ENCODE measurements at regions not wholly inside any gene's neighbourhood (a gene's known extent, or its start where the extent isn't known, plus 50 kb on each side); places are given as distances from the start of the nearest gene placed in this dataset.
"Not testable (repeated sequence)": the region's sequence is repeated elsewhere in the genome, so short reads cannot be mapped to it uniquely, and the experiment has no call there.

DNA sequence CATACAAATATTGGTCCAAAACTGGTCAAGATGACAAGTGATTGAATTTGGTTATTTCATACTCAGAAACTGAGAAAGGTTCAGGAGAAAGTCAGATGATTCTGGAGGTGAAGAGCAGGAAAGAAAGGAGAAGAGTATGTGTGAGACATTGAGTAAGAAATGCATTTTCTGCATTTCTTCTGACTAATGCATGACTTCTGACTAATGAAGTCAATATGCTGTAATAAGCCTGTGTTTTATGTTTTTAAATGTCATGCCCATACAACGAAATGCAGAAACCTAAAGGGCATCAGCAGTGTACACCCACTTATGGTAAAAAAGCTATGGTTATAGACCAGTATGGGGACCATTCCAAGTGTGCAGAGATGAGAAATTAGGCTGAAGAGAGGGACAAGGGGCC is 1227.8 kb upstream of the SORCS1 start:
- DNase-seq = no peak

DNA sequence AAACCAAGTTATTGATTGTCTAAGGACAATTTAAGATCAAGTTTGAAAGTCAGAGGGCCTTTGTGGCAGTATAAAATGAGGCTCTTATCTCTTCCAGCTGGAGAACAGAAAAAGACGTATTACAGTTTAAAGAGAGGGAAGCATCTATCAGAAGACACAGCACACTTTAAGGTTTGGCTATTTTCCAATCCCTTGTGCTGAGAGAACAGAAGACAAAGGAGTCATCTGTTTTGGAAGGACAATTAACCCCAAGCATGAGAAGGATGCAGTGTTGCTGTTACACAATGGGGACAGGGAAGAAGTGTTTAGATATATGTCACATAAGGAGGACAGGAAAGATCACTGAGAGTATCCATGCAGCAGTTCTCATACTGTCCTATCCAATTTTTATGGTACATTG is 1224.2 kb upstream of the SORCS1 start:
- DNase-seq = no peak

DNA sequence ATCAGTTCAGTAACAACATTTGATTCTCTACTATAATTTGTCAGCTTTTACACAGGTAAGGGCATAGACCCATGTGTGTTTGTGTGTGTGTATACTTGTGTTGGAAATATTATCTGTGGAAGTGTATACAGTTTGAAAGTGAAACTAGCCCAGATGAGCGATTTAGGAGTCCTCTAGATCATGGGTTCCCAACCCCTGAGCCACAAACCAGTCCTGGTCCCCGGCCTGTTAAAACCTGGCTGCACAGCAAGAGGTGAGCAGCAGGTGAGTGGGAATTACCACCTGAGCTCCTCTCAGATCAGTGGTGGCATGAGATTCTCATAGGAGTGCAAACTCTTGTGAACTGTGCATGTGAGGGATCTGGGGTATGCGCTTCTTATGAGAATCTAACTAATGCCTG is 1221.5 kb upstream of the SORCS1 start:
- no peak for DNase-seq

DNA sequence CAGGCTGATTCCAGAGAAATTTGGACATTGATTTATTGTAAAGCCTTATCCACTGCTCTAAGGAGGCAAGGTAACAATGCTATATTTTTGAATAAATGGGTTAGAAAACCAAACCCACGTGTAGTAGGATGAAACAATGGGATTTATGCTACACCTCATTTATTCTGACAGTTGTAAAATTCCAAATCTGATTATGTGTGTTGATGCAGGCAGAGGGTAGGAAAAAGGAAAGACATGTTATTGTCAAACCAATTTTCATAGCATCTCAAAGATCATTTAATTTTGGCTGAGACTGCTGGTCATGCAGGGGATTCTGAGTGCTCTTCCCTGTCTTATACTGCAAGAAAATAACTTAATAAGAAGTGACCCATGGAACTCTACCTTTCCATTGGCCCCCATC is 1219.9 kb upstream of the SORCS1 start:
- DNase-seq = no peak

- DNase-seq = no peak
Observed at GRCh38 chr10:108378779-108379178, 1214.3 kb upstream of the SORCS1 start.

DNA sequence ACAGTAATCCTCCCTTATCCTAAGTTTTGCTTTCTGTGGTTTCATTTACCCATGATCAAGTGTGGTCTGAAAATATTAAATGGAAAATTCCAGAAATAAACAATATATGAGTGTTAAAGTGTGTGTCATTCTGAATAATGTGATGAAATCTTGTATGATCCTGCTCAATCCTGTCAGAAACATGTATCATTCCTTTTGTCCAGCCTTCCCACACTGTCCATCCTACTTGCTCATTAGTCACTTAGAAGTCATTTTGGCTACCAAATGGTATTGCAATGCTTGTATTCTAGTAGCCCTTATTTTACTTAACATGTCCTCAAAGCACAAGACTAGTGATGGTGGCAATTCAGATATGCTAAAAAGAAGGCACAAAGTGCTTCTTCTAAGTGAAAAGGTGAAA is 1211.2 kb upstream of the SORCS1 start:
- no peak for DNase-seq

GRCh38 chr10:108374991-108375390 is 1210.5 kb upstream of the SORCS1 start:
- DNase-seq = no peak

DNA sequence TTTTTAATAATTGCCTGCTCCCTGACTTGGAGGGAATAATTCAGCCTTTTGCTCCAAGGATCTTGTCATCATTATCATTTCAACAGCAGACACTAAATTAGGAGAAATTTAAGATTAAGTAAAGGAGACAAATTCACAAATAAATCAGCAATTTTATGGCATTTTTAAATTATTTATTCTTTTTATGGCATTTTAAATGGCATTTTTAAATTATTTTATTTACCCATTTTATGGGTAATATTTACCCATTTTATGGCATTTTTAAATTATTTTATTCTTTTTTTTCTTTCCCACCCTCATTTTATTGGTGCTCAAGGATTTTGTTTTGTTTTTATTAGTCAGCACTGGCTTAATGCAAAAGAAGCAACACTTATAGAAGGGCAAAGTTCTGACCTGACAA is 1201.0 kb upstream of the SORCS1 start:
- no peak for DNase-seq

DNA sequence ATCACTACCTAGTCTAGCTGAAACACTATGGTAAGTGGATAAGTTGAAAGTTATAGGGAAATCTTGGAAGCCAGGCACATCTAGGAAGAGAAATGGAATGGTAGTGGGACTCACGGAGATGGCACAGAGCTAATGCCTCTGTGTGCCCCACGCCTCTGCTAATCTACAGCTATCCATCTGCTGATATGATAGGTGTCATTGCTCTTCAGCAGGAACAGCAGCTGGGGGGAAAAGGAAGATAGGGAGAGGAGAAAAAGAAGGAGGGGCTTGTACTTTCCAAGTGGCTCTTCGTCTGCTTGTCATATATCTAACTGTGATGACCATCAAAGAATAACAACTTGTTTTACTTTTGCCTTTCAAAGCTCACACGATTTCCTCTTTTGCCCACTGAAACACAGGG is 1199.1 kb upstream of the SORCS1 start:
- DNase-seq = no peak

DNA sequence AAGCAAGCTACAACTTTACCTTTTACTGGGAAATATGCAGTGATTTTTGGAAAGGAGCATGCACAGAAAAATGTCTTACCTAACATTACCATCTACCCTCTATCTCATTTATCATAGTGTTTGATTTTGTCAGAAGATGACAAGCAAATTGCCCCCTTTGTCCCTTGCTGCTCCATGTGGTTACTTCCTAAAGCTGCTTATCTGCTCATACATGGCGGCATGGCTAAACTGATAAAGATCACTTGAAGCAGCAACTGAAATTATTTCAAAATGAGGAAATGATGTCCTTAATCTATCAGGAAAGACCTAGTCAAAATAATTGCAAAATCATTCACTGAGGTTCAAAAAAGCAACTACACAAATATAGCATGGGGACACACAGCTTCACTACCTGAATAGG is 1198.5 kb upstream of the SORCS1 start:
- no peak for DNase-seq

DNA sequence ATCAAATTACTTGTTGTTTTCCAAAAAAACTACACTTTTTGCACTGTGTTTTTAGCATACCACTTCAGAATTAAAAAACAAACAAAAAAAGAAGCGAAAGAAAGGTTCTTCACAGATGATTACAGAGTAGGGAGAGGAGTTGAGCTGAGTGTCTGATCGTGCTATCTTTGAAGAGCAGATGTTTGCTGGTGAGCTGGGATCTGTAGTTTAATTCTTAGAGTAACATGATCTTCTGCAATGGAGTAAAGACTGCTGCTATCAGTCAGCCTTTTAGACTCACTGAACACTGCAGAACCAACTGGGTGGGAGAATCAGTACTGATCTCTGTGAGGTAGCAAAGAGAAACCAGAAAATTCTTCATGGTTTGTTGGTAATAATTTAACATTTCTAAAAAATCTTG is 1197.8 kb upstream of the SORCS1 start:
- no peak for DNase-seq

GRCh38 chr10:108360187-108360586 is 1195.7 kb upstream of the SORCS1 start:
- no peak for DNase-seq

GRCh38 chr10:108358912-108359311 is 1194.4 kb upstream of the SORCS1 start:
- DNase-seq = no peak

GRCh38 chr10:108352771-108353170 is 1188.3 kb upstream of the SORCS1 start:
- no peak for DNase-seq

- DNase-seq = no peak
Observed at GRCh38 chr10:108348215-108348614, 1183.7 kb upstream of the SORCS1 start.

DNA sequence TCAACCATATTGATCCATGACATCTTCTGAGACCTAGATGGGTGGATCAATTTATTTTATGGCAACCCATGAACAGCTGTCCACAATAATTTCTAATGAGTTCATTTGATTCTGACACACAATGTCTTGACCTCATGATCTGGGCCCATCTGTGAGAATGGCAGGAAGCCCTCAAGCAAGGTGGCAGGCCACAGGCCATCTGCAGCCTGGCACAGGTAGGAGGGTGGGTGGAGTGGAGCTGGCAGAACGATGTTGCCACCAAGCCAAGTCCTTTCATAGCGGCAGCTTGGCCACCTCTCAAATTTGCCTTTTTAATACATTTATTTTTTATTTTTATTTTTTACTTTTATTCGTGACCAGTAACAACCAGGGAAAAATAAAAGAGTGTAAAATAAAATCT is 1181.6 kb upstream of the SORCS1 start:
- DNase-seq = no peak

DNA sequence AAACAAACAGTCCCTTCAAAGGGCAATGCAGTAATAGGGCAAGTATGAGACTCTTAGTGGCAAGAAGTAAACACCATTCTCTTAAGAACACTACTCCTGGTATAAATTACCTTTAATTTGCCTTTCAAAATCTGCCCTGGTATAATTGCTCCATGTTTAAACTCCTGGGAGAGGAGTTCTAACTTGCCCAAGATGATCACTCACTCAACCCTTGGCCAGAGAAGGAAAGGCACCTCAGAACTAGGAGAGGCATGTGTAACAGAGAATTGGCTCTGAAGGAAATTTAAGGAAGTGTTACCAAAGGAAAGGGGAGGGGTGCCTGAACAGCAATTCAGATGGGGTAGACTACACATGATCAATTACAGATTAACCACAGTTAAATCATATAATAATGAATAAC is 1173.6 kb upstream of the SORCS1 start:
- no peak for DNase-seq

DNA sequence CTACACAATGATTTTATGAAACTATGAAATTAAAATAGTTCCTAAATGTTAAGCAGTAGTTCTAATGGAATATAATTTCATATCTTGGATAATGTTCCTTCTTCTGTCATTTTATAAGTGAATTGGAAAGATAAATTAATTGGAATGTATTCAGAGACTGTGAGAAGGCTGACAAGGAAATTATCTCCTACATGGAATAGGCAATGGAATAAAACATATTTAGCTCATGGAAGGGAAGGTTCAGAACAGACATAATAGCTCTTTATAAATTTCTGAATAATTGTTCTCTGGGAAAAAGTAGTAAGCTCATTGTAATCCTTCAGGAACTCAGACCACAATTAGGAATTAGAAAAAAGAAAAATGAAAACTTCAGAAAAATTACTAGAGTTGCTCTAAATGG is 1172.3 kb upstream of the SORCS1 start:
- DNase-seq = no peak

DNA sequence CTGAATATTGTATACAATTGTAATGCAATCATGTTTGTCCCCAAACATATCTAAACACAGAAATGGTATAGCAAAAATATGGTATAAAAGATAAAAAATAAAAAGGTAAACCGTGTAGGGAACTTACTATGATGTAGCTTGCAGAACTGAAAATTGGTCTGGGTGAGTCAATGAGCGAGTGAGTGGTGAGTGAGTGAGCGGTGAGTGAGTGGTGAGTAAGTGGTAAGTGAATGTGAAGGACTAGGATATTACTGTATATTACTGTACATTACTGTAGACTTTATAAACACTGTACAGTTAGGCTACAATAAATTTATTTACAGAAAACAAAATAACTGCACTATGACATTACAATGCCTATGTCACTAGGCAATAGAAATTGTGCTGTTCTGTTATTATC is 1163.2 kb upstream of the SORCS1 start:
- no peak for DNase-seq

DNA sequence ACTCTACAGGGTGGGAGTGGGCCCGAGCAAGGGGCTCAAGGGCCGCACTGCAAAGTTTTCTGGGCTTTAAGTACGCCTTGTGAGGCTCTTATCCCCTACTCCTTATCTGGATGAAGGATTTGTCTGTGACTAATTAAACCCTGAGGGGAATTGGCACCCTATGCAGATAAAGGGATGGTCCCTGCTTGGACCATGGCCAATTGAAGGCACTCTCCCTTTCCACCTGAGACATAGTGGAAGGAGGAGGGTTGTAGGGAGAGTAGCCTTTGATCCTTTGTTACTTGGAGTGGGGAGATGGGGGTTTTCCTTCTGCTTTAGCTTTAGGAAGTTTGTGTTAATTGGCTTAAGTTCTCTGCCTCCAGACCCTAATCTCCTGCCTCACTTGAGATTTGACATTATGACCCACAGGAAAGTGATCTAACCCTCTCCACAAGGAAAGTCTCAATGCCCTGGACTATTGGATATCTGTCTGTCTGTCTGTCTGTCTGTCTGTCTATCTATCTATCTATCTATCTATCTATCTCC is 1158.8 kb upstream of the SORCS1 start:
- DNase-seq = no peak

DNA sequence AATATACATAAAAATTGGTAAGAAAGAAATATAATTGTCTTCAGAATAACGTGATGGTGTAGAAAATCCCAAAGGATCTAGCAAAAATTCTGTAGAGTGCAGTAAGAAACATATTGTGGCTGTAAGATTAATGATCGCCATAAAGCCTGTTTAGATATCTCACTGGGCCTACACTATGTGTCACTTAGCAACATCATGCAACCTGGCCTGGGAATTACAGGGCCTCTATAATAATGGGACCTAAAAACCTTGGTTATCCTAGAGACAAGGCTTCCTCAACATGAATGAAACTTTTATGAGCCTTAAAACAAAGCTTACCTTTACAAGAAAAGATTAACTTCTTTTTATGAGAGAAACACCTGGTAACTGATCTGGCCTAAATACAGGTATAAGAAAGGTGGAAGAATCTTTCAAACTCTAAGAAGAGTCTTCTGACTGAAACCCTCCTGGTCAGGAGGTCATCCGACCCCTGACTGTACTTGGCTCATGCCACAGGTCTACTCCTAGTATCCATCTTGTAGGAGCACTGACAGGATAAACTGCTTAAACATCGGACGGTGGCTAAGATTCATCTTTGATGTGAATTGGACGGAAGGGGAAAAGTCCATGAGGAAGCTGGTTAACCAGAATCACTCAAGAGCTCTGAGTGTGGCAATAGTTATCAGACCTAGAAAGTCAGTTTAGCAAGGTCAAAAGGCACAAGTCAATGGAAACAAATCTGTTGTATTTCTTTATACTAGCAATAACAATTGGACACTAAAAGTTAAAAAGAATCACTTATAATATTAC is 1155.1 kb upstream of the SORCS1 start:
- no peak for DNase-seq

DNA sequence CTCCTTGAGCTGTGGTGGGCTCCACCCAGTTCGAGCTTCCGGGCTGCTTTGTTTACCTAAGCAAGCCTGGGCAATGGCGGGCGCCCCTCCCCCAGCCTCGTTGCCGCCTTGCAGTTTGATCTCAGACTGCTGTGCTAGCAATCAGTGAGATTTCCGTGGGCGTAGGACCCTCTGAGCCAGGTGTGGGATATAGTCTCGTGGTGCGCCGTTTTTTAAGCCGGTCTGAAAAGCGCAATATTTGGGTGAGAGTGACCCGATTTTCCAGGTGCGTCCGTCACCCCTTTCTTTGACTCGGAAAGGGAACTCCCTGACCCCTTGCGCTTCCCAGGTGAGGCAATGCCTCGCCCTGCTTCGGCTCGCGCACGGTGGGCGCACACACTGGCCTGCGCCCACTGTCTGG is 1151.1 kb upstream of the SORCS1 start:
- DNase-seq = not testable (repeated sequence)

DNA sequence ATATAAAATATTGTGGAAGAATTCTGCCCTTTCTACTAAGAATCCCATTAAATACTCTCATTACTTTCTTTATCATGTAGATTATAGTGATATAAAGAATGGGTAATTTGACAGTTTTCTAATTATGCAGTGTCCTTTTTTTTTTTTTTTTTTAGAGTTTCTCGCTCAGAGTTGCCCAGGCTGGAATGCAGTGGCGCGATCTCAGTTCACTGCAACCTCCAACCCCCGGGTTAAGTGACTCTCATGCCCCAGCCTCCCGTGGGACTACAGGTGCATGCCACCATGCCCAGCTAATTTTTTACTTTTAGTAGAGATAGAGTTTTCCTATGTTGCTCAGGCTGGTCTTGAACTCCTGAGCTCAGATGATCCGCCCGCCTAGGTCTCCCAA is 1143.4 kb upstream of the SORCS1 start:
- DNase-seq = no peak

GRCh38 chr10:108307250-108307924 is 1142.9 kb upstream of the SORCS1 start:
- DNase-seq = no peak

GRCh38 chr10:108303149-108303548 is 1138.6 kb upstream of the SORCS1 start:
- no peak for DNase-seq
